ENCODE measurements at regions not wholly inside any gene's neighbourhood (a gene's known extent, or its start where the extent isn't known, plus 50 kb on each side); places are given as distances from the start of the nearest gene placed in this dataset.

- TF ChIP-seq CREB5 (CRISPR knock-in tag; IDR thresholded peaks at IDR 0.05; ENCODE audit: low read depth), result no peak
- TF ChIP-seq ESRRG (CRISPR knock-in tag; IDR thresholded peaks at IDR 0.05), result no peak
- TF ChIP-seq OSR1 (CRISPR knock-in tag; IDR thresholded peaks at IDR 0.05), result no peak
- no peak for TF ChIP-seq ISL1 (CRISPR knock-in tag; IDR thresholded peaks at IDR 0.05)
- no peak for TF ChIP-seq RARB (CRISPR knock-in tag; IDR thresholded peaks at IDR 0.05)
- no peak for TF ChIP-seq PPARA (CRISPR knock-in tag; IDR thresholded peaks at IDR 0.05; ENCODE audit: borderline replicate concordance)
- no peak for TF ChIP-seq SNAI2 (CRISPR knock-in tag; IDR thresholded peaks at IDR 0.05)
- no peak for TF ChIP-seq ZNF565 (CRISPR knock-in tag; conservative IDR thresholded peaks at IDR 0.05; ENCODE audit: low read depth)
These were observed 436.2 kb upstream of the ZFHX3 start for GRCh38 chr16:73483934-73484711.

Measured in SK-N-SH treated with all-trans-retinoic acid at 6 μM for 48 hours (cell line).